Transverse colon (tissue), 3 donors: ENCODE measurements at regions not wholly inside any gene's neighbourhood (a gene's known extent, or its start where the extent isn't known, plus 50 kb on each side); places are given as distances from the start of the nearest gene placed in this dataset.

ENCODE experiments used
- CTCF ChIP-seq, 5 experiments: fragments of 200-600 bp in 3 of 5; fragments of 450-650 bp in 2 of 5; sonication (generic) in 3 of 5; IDR thresholded peaks; 1 replicate in 2 of 5; 2 replicates in 3 of 5; pipeline ENCODE4 v1.5.1; 2016 to 2017; ENCODE audit warnings: antibody characterized with exemption in 5 of 5, inconsistent platforms in 3 of 5, mild to moderate bottlenecking in 2 of 5, moderate library complexity in 1 of 5
- POLR2A ChIP-seq: fragments of 450-650 bp; IDR thresholded peaks from one replicate; pipeline ENCODE4 v1.6.1; 2016; ENCODE audit warnings: antibody characterized with exemption, mild to moderate bottlenecking, moderate library complexity

GRCh38 chr1:72917920-72918319 is 635.6 kb upstream of the NEGR1 start:
- no peak for TF ChIP-seq CTCF (IDR thresholded peaks at IDR 0.05)
- TF ChIP-seq POLR2A = no peak
